ENCODE measurements at regions not wholly inside any gene's neighbourhood (a gene's known extent, or its start where the extent isn't known, plus 50 kb on each side); places are given as distances from the start of the nearest gene placed in this dataset.
"Not testable (repeated sequence)": the region's sequence is repeated elsewhere in the genome, so short reads cannot be mapped to it uniquely, and the experiment has no call there.

DNA sequence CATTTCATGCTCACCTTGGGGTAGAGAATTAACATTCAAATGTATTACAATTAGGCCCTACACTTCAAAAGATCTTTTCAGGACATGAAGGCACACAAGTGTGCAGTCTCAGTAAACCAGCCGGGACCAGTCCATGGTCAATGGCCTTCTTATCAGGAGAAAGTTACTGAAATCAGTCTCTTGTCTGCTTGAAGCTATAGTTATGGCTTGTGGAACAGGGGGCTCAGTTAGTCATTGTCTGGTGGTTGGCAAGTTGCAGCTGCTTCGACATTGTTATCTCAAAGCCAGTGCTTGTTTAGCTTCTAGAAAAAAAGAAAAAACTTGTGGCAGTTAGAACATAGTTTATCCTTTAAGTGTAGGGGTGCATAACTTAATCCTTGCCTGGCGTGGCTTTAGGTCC lies 213.1 kb upstream of the ACO1 start:
- Mint-ChIP-seq H3K36me3 (no peaks in the 10 kb centered on the region), H3K4me1 (no peaks in the 10 kb centered on the region), H3K27ac (no peak overlapping the region), H3K9me3 (ENCODE audit: low read depth) (no peaks in the 10 kb centered on the region), H3K4me3 (no peak overlapping the region), H3K27me3 (no peaks in the 10 kb centered on the region)
- DNase-seq (no peak), ATAC-seq (no peak)
- CTCF ChIA-PET = no interaction called here

DNA sequence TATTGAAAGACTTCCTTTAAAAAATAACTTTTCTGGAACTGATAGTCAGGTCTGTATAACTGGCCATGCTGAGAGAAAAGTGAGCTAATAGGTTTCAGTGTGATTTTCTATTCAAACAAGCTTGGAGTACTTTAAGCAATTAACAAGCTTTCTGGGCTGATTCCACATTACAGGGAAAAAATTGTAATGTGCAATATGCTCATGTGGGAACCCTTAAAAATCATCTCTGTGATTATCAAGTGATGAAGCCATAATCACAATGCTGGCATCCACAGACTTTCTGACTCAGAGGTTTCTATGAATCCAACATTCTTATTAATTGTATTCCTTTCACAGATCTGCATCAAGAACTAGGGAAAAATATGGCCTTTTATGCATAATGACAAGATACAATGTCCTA lies 212.2 kb upstream of the ACO1 start:
- no peaks in the 10 kb centered on the region for H3K4me1 Mint-ChIP-seq
- no peak overlapping the region for H3K27ac Mint-ChIP-seq
- no peak overlapping the region for H3K4me3 Mint-ChIP-seq
- H3K27me3 Mint-ChIP-seq = no peaks in the 10 kb centered on the region
- no peaks in the 10 kb centered on the region for H3K9me3 Mint-ChIP-seq (ENCODE audit: low read depth)
- CTCF ChIA-PET = no interaction called here
- no peaks in the 10 kb centered on the region for H3K36me3 Mint-ChIP-seq
- DNase-seq (no peak), ATAC-seq (no peak)

DNA sequence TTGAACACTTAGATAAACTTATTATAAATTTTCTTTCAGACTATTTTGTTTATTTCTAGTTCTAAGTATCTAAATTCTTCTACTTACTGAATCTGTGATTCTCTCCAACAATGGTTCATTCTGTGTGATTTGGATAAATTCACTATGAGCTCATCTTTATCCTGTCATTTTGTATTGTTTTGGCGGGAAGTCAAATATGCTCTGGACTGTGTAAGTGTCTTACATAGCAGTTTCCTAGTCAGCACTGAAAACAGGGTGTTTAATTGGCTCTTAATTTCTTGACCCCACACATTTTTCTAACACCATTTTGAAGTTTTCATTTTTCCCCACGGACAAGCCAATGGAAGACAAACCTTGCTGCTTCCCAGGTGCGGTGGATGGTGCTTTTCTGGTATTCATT lies 207.0 kb upstream of the ACO1 start:
- CTCF ChIA-PET = interaction anchor here (0.8 kb wide), 1 partner anchor 24 kb away, joined by 3 read pairs; no protein-coding TSS in a partner anchor
- Mint-ChIP-seq H3K27me3 (no peaks in the 10 kb centered on the region), H3K4me1 (no peaks in the 10 kb centered on the region), H3K9me3 (ENCODE audit: low read depth) (no peaks in the 10 kb centered on the region), H3K4me3 (no peak overlapping the region), H3K36me3 (no peaks in the 10 kb centered on the region), H3K27ac (no peak overlapping the region)
- no peak for DNase-seq
- no peak for ATAC-seq

DNA sequence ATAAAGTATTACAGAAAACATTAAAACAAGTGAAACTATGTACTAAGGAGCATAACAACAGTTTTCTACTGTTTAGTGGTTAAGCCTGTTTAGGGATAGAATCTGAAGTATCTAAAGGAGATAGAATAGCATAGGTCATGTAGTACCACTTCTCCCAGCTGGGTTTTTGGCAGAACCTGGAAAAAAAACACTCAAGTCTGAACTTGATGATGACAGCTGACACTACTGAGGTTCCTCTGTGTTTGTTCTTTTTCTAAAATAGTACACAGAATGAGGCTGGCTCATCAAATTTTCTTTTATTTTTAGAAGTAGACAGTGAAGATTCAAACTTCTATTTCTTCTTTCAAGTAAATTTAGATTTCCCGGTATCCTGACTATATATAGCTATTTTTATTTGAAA lies 203.8 kb upstream of the ACO1 start:
- DNase-seq (no peak), ATAC-seq (no peak)
- Mint-ChIP-seq H3K27me3 (no peaks in the 10 kb centered on the region), H3K36me3 (no peaks in the 10 kb centered on the region), H3K9me3 (ENCODE audit: low read depth) (no peaks in the 10 kb centered on the region), H3K4me1 (no peaks in the 10 kb centered on the region), H3K4me3 (no peak overlapping the region), H3K27ac (no peak overlapping the region)
- CTCF ChIA-PET = no interaction called here

DNA sequence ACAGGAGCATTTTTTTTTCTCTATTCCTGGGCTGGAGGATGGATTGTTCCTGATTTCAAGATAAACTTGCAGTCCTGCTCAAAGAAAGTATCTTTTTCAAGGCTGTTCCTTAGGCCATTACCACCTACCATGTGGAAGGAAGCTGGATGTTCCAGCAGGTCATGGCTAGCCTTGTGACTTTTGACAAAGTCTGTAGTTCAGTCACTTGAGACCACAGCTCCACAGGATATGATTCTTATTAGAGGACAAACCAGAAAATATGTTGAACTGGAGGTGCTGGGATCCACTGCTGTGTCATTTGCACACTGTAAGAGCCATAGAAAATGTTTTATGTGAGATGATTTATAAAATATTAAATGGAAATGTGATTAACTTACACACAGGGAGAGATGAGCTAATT lies 184.2 kb upstream of the ACO1 start:
- Mint-ChIP-seq H3K4me3 (no peak overlapping the region), H3K27me3 (no peaks in the 10 kb centered on the region), H3K36me3 (no peaks in the 10 kb centered on the region), H3K4me1 (no peaks in the 10 kb centered on the region), H3K9me3 (ENCODE audit: low read depth) (no peaks in the 10 kb centered on the region), H3K27ac (no peak overlapping the region)
- CTCF ChIA-PET = no interaction called here
- ATAC-seq = no peak
- no peak for DNase-seq

DNA sequence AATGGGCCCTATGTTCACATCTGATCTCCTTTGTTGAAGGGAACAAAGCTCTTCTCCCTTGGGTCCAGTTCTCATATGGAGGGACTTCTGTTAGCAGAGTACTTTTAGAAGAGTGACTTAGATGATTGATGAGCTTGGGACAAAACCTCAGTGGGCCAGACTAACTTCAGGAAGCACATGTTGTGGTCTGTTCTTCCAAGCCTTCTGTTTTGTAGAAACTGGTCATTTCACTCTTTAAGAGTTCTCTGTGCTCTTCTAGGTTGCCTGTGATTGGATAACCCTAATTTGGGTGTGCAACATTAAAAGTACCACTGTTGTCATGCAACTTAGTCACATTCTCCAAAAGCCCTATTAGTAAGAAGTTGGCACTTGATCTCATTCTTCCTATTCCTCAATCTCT lies 183.5 kb upstream of the ACO1 start:
- no peaks in the 10 kb centered on the region for H3K36me3 Mint-ChIP-seq
- no peak for DNase-seq
- ATAC-seq = no peak
- no peak overlapping the region for H3K4me3 Mint-ChIP-seq
- no peak overlapping the region for H3K27ac Mint-ChIP-seq
- CTCF ChIA-PET = no interaction called here
- H3K9me3 Mint-ChIP-seq (ENCODE audit: low read depth) = no peaks in the 10 kb centered on the region
- H3K4me1 Mint-ChIP-seq = no peaks in the 10 kb centered on the region
- no peaks in the 10 kb centered on the region for H3K27me3 Mint-ChIP-seq

DNA sequence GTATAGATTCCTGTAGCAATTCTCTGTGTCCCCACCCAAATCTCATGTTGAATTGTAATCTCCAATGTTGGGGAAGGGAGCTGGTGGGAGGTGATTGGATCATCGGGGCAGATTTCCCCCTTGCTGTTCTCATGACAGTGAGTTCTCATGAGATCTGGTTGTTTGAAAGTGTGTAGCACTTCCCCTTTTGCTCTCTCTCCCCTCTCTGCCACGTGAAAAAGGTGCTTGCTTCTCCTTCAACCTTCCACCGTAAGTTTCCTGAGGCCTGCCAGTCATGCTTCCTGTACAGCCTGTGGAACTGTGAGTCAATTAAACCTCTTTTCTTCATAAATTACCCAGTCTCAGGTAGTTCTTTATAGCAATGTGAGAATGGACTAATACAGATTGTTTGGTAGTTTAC lies 175.3 kb upstream of the ACO1 start:
- ATAC-seq; DNase-seq; CTCF ChIA-PET; H3K4me3 Mint-ChIP-seq; H3K9me3 Mint-ChIP-seq (ENCODE audit: low read depth); H3K27ac Mint-ChIP-seq; H3K4me1 Mint-ChIP-seq; H3K36me3 Mint-ChIP-seq; H3K27me3 Mint-ChIP-seq: not testable (repeated sequence)

DNA sequence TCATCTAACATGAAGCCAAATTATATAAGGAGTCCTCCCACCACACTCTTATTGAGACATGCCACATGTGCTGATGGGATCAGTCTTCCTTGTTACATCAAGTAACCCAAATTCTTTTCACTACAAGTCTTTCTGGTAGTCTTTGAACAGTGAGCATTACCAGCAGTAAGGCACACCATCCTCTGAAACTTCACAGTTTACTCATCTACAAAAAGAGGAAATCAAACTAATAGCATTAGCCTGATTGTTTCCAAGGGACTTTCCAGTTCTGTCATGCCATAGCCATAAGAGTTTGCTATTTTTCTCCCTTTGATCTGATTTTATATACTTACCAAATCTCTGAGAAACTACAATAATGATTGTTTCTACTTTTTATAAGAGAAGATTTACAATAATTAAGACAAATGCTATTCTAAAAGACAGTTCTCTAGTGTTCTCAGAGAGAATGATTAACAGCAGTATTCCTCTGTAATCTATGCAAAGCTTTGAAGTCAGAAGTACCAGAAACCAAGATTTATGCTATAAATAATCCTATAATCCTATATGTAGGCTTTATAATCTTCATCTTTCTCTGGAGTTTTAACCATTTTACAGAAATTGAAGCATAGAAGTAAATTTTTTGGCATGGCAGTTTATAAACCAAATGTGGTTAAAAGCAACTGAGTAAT lies 166.2 kb upstream of the ACO1 start:
- DNase-seq = no peak
- no peak overlapping the region for H3K27ac Mint-ChIP-seq
- no peak for ATAC-seq
- no peaks in the 10 kb centered on the region for H3K4me1 Mint-ChIP-seq
- no peak overlapping the region for H3K4me3 Mint-ChIP-seq
- H3K36me3 Mint-ChIP-seq = no peaks in the 10 kb centered on the region
- peaks cover 2% of the 10 kb centered on the region for H3K9me3 Mint-ChIP-seq (ENCODE audit: low read depth)
- CTCF ChIA-PET = no interaction called here
- no peaks in the 10 kb centered on the region for H3K27me3 Mint-ChIP-seq

DNA sequence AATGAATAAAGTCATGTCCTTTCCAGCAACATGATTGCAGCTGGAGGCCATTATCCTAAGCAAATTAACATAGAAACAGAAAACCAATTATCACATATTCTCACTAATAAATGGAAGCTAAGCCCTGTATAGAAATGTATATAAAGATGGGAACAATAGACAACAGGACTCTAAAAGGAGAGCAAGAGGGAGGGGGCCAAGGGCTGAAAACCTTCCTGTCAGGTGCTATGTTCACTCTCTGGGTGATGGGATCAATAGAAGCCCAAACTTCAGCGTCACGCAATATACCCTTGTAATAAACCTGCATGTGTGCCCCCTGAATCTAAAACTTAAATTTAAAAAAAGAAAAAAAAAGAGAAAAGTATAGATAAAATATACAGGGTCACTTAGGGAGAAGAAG lies 163.7 kb upstream of the ACO1 start:
- Mint-ChIP-seq H3K9me3 (ENCODE audit: low read depth) (peaks cover 2% of the 10 kb centered on the region), H3K36me3 (no peaks in the 10 kb centered on the region), H3K4me1 (no peaks in the 10 kb centered on the region), H3K27me3 (no peaks in the 10 kb centered on the region), H3K27ac (no peak overlapping the region), H3K4me3 (no peak overlapping the region)
- DNase-seq (no peak), ATAC-seq (no peak)
- CTCF ChIA-PET = no interaction called here

DNA sequence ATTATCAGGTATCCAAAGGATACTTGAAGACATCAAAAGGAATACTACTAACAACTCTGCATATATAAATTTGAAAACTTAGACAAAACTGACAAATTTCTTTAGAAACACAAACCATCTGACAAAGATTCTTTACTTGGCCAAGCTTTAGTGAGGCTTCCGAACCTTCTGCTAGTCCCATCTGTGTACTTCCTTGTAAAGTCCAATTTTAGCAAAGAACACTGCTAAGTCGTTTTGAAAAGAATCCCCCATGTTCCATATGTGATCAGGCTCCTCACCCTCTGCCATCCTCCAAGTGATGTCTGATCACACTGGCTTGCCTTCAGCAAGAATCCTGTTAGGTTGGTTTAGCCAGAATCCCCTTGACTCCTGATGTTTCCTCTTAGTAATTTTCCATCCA lies 150.0 kb upstream of the ACO1 start:
- Mint-ChIP-seq H3K9me3 (ENCODE audit: low read depth) (peaks cover 2% of the 10 kb centered on the region), H3K27ac (no peak overlapping the region), H3K36me3 (no peaks in the 10 kb centered on the region), H3K4me1 (no peaks in the 10 kb centered on the region), H3K27me3 (no peaks in the 10 kb centered on the region), H3K4me3 (no peak overlapping the region)
- CTCF ChIA-PET = no interaction called here
- ATAC-seq = no peak
- no peak for DNase-seq

DNA sequence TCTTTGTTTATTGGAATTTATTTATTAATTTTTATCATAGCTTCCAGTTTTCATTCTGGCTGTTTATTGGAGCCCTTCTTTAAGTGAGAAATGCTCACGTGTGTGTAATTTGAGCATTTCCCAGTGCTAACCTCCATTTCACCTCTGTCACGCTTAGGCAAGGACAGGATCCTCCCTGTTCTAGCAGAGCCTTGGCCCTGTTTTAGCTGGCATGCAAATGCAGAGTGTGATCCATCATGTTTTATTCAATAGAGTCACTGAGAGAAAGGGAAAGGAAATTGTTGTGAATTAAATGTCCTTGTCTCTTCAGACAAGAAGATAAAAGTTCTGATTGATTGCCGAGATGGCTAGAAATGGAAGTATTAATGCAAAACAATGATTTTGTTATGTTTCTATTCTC lies 137.3 kb upstream of the ACO1 start:
- Mint-ChIP-seq H3K9me3 (ENCODE audit: low read depth) (no peaks in the 10 kb centered on the region), H3K27ac (no peak overlapping the region), H3K4me1 (no peaks in the 10 kb centered on the region), H3K27me3 (no peaks in the 10 kb centered on the region), H3K36me3 (no peaks in the 10 kb centered on the region), H3K4me3 (no peak overlapping the region)
- ATAC-seq = no peak
- no peak for DNase-seq
- CTCF ChIA-PET = no interaction called here

DNA sequence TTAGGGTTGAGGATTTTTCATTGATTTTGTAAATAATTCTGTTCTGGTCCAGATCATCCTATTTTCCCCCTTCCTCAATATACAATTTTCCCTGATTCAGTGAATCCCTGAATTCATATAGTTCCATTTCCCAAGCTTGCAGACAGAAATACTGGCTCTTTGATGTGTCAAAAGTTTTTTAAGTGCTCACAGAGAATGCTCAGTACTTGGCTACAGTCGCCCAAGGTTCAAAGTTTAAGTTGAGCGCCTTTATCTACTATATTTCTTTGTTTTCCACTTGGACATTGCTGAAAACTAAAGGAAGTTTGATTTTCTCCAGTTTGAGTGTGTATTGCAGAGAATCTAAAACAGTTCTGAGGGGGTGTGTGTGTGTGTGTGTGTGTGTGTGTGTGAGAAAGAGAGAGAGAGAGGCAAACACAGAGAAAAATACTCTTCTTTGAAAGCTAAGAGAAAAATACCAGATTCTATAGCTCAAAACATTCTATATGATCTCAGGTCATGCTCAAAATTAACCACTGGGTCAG lies 136.2 kb upstream of the ACO1 start:
- CTCF ChIA-PET = no interaction called here
- Mint-ChIP-seq H3K27me3 (no peaks in the 10 kb centered on the region), H3K9me3 (ENCODE audit: low read depth) (no peaks in the 10 kb centered on the region), H3K4me3 (no peak overlapping the region), H3K36me3 (no peaks in the 10 kb centered on the region), H3K4me1 (no peaks in the 10 kb centered on the region), H3K27ac (no peak overlapping the region)
- ATAC-seq (no peak), DNase-seq (no peak)

DNA sequence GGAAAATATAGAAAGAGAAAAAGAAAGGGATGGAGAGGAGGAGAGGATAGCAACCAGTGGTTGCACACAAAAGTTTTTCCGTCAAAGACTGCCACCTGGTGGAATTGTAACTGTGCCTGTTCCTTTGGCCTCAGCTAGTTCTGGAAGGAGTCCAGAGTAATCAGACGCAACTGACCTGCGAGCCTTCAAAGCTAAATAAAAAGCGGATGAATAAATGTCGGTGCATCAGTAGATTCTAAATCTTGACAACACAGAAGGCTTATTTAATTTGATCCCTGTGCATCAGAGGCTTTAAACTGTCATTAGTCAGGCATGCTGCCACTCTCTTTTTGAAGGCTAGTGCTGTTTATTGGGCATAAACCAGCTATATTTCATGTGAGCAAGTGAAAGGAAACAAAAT lies 132.9 kb upstream of the ACO1 start:
- ATAC-seq = no peak
- Mint-ChIP-seq H3K4me3 (no peak overlapping the region), H3K27me3 (no peaks in the 10 kb centered on the region), H3K36me3 (no peaks in the 10 kb centered on the region), H3K4me1 (no peaks in the 10 kb centered on the region), H3K9me3 (ENCODE audit: low read depth) (no peaks in the 10 kb centered on the region), H3K27ac (no peak overlapping the region)
- CTCF ChIA-PET = interaction anchor here (0.7 to 1.1 kb wide), 2 partner anchors 13 to 161 kb away, joined by 3 read pairs; no protein-coding TSS in a partner anchor
- DNase-seq = peak; percentile 47

DNA sequence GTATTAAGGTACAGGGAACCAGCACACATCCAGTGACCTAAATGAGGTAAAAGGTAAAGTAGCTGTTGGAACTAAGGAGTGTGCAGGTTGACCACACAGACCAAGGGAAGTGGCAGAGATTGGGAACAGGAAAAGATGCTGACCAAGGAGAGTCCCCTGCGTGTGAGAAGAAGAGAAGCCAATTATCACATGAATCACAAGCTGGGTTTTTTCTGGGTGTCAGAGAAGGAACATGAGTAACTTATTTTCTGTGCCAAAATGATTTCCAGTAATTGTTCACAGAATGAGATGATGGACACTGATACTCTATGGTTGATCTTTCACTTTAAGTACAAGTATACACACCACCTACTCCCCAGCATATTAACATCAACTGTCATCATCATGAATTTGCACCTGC lies 130.7 kb upstream of the ACO1 start:
- Mint-ChIP-seq H3K4me3 (no peak overlapping the region), H3K27ac (no peak overlapping the region), H3K36me3 (no peaks in the 10 kb centered on the region), H3K4me1 (no peaks in the 10 kb centered on the region), H3K27me3 (no peaks in the 10 kb centered on the region), H3K9me3 (ENCODE audit: low read depth) (no peaks in the 10 kb centered on the region)
- no peak for ATAC-seq
- CTCF ChIA-PET = no interaction called here
- no peak for DNase-seq

DNA sequence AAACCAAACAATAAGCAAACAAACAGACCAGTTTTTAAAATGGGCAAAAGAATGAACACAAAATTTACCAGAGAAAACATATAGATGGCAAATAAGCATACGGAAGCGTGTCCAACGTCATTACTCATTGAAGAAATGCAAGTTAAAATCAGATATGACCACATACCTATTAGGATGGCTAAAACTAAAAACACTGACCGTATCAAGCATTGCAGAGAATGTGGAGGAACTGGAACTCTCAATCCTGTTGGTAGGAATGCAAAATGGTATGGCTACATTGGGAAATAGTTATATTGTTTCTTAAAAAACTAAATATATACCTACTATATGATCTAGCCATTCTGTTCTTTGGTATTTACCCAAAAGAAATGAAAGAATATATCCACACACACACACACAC lies 129.4 kb upstream of the ACO1 start:
- ATAC-seq (no peak), DNase-seq (no peak)
- H3K4me1 Mint-ChIP-seq = no peaks in the 10 kb centered on the region
- CTCF ChIA-PET = no interaction called here
- no peaks in the 10 kb centered on the region for H3K9me3 Mint-ChIP-seq (ENCODE audit: low read depth)
- H3K27me3 Mint-ChIP-seq = no peaks in the 10 kb centered on the region
- no peak overlapping the region for H3K4me3 Mint-ChIP-seq
- no peak overlapping the region for H3K27ac Mint-ChIP-seq
- H3K36me3 Mint-ChIP-seq = no peaks in the 10 kb centered on the region

Measured in activated CD8-positive, alpha-beta memory T cell treated with anti-CD3 and anti-CD28 coated beads, Interleukin-2, amount 10 ng/mL, durations not matched to agents 7 days and 5 days (primary cell).